Peyer's patch (tissue), 4 donors: ENCODE measurements at regions not wholly inside any gene's neighbourhood (a gene's known extent, or its start where the extent isn't known, plus 50 kb on each side); places are given as distances from the start of the nearest gene placed in this dataset.

ENCODE experiments used
- CTCF ChIP-seq, 6 experiments: fragments of 450-650 bp in 4 of 6; fragments of 200-600 bp in 2 of 6; sonication (generic) in 1 of 6; IDR thresholded peaks; one replicate each; pipeline ENCODE4 v1.5.1; 2017 to 2019; ENCODE audit warnings: antibody characterized with exemption in 6 of 6, mild to moderate bottlenecking in 3 of 6, moderate library complexity in 1 of 6
- POLR2A ChIP-seq, 2 donors: fragments of 450-650 bp; IDR thresholded peaks; one replicate each; pipeline ENCODE4 v1.5.1; 2017; ENCODE audit warnings: antibody characterized with exemption in 2 of 2, mild to moderate bottlenecking in 2 of 2, moderate library complexity in 2 of 2

DNA sequence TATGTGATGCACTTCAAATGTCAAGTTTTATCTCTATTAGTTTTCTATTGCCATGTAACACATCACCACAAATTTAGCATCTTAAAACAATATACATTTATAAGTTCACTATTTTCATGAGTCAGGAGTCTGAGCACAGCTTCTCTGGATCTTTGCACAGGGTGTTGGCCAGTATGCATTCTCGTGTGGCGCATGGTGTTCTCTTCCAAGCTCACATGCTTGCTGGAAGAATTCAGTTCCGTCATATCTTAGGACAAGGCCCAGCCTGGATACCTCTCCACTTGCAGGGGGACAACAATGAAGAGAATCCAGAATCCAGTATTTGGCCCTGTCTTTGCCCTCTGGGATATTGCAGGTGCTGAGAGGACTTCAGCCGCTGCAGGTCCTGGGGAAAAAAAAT lies 51.0 kb upstream of the ECI2 start:
- TF ChIP-seq CTCF (IDR thresholded peaks at IDR 0.05) (no peak), POLR2A (IDR thresholded peaks at IDR 0.05) (no peak)
